HG02885 (cell line): ENCODE measurements at regions not wholly inside any gene's neighbourhood (a gene's known extent, or its start where the extent isn't known, plus 50 kb on each side); places are given as distances from the start of the nearest gene placed in this dataset.

Experiments
- ATAC-seq: cut with Tn5 transposase; IDR thresholded peaks from one replicate; pipeline ENCODE4 v1.9.1; 2021; ENCODE audit warnings: mild to moderate bottlenecking; ENCODE audit not compliant: unreplicated experiment, poor library complexity

GRCh38 chr10:113431398-113432160 is 121.3 kb upstream of the HABP2 start:
- no peak for ATAC-seq

GRCh38 chr10:113433711-113434110 is 119.1 kb upstream of the HABP2 start:
- ATAC-seq, result no peak

GRCh38 chr10:113434315-113434714 is 118.5 kb upstream of the HABP2 start:
- no peak for ATAC-seq

- no peak for ATAC-seq
Observed at GRCh38 chr10:113434950-113435349, 117.9 kb upstream of the HABP2 start.

- ATAC-seq, result no peak
Observed at GRCh38 chr10:113435881-113436280, 117.0 kb upstream of the HABP2 start.

- ATAC-seq, result no peak
Observed at GRCh38 chr10:113436851-113437250, 116.0 kb upstream of the HABP2 start.

GRCh38 chr10:113438652-113439051 is 114.2 kb upstream of the HABP2 start:
- ATAC-seq, result no peak

GRCh38 chr10:113441220-113441619 is 111.6 kb upstream of the HABP2 start:
- ATAC-seq, result no peak

GRCh38 chr10:113441686-113442270 is 111.1 kb upstream of the HABP2 start:
- ATAC-seq, result no peak

GRCh38 chr10:113442336-113442735 is 110.5 kb upstream of the HABP2 start:
- no peak for ATAC-seq

GRCh38 chr10:113443141-113443925 is 109.5 kb upstream of the HABP2 start:
- ATAC-seq, result no peak

- no peak for ATAC-seq
Observed at GRCh38 chr10:113444766-113445365, 108.0 kb upstream of the HABP2 start.

- ATAC-seq, result no peak
Observed at GRCh38 chr10:113445736-113446135, 107.1 kb upstream of the HABP2 start.

GRCh38 chr10:113446739-113447138 is 106.1 kb upstream of the HABP2 start:
- no peak for ATAC-seq

GRCh38 chr10:113447278-113447677 is 105.6 kb upstream of the HABP2 start:
- no peak for ATAC-seq

GRCh38 chr10:113449006-113449695 is 103.7 kb upstream of the HABP2 start:
- ATAC-seq, result no peak

GRCh38 chr10:113450046-113450804 is 102.6 kb upstream of the HABP2 start:
- no peak for ATAC-seq

GRCh38 chr10:113450906-113451305 is 101.9 kb upstream of the HABP2 start:
- no peak for ATAC-seq

GRCh38 chr10:113452146-113452845 is 100.6 kb upstream of the HABP2 start:
- ATAC-seq, result no peak
